ENCODE measurements at regions not wholly inside any gene's neighbourhood (a gene's known extent, or its start where the extent isn't known, plus 50 kb on each side); places are given as distances from the start of the nearest gene placed in this dataset.

- DNase-seq = peak; percentile 35
These were observed 1490.8 kb upstream of the TMEM132C start for GRCh38 chr12:126776026-126776655.

GRCh38 chr12:126780343-126780742 lies 1486.6 kb upstream of the TMEM132C start:
- no peak for DNase-seq

- DNase-seq = no peak
These were observed 1485.4 kb upstream of the TMEM132C start for GRCh38 chr12:126781593-126781992.

GRCh38 chr12:126782083-126782482 lies 1484.9 kb upstream of the TMEM132C start:
- no peak for DNase-seq

GRCh38 chr12:126784328-126784921 lies 1482.5 kb upstream of the TMEM132C start:
- peak; percentile 55 for DNase-seq

- no peak for DNase-seq
These were observed 1477.0 kb upstream of the TMEM132C start for GRCh38 chr12:126789963-126790362.

GRCh38 chr12:126791122-126791521 lies 1475.8 kb upstream of the TMEM132C start:
- no peak for DNase-seq

- DNase-seq = no peak
These were observed 1474.6 kb upstream of the TMEM132C start for GRCh38 chr12:126792411-126792810.

- no peak for DNase-seq
These were observed 1469.4 kb upstream of the TMEM132C start for GRCh38 chr12:126797525-126797924.

GRCh38 chr12:126798449-126798848 lies 1468.5 kb upstream of the TMEM132C start:
- DNase-seq = no peak

GRCh38 chr12:126807312-126807865 lies 1459.6 kb upstream of the TMEM132C start:
- peak; percentile 4 for DNase-seq

- peak; percentile 54 for DNase-seq
These were observed 1455.6 kb upstream of the TMEM132C start for GRCh38 chr12:126811391-126811790.

GRCh38 chr12:126819554-126819953 lies 1447.4 kb upstream of the TMEM132C start:
- DNase-seq = no peak

- no peak for DNase-seq
These were observed 1435.9 kb upstream of the TMEM132C start for GRCh38 chr12:126830778-126831680.

- no peak for DNase-seq
These were observed 1429.3 kb upstream of the TMEM132C start for GRCh38 chr12:126837697-126838096.

GRCh38 chr12:126843915-126844669 lies 1422.9 kb upstream of the TMEM132C start:
- DNase-seq = no peak

- DNase-seq = no peak
These were observed 1419.9 kb upstream of the TMEM132C start for GRCh38 chr12:126847005-126847629.

- no peak for DNase-seq
These were observed 1411.2 kb upstream of the TMEM132C start for GRCh38 chr12:126855768-126856167.

- no peak for DNase-seq
These were observed 1410.0 kb upstream of the TMEM132C start for GRCh38 chr12:126856958-126857357.

GRCh38 chr12:126858560-126858959 lies 1408.4 kb upstream of the TMEM132C start:
- no peak for DNase-seq

GRCh38 chr12:126860210-126860609 lies 1406.8 kb upstream of the TMEM132C start:
- no peak for DNase-seq

GRCh38 chr12:126862500-126862899 lies 1404.5 kb upstream of the TMEM132C start:
- no peak for DNase-seq
